ENCODE measurements at regions not wholly inside any gene's neighbourhood (a gene's known extent, or its start where the extent isn't known, plus 50 kb on each side); places are given as distances from the start of the nearest gene placed in this dataset.
A peak's percentile ranks its signal among the peaks of the same experiment; 100 is the strongest.

- no peak for DNase-seq (ENCODE audit: low spot score)
Measured at GRCh38 chr6:44662461-44663121, 275.1 kb downstream of the CDC5L start.

DNA sequence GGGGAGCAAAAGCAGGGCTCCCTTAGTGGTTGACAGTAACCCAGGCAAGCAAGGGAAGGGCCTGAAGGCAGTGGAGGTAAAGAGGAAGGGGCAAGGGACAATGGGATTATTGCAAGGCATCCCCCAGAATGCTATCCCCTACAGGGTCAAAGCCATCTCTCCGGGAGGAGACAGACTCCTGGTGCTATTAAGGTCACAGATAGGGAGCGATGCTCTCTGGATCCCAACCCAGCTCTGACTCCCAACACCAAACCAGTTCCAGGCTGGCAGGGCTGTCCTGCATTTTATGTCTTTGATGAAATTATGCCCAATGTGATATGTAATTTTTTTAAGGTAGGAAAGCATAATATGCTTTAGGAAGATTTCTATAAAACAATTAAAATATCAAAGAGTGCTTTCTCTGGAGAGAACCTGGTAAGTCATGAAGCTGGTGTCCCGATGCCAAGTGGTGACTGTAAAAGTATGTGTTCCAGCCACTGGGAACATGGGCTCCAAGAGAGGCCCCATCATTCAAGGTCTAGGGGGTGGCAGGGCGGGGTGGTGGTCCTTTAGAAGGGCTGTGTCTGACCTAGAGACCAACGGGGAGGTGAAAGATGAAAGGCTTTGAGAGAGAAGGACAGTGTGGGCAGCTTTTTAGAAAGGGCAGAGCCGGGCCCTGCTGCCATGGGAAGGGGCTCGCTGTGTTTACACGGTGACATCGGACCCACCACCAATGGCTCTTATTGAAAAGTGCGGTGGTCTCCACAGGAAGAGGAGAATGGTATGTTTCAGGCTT is 276.5 kb downstream of the CDC5L start:
- DNase-seq (ENCODE audit: low spot score), result no peak

GRCh38 chr6:44664716-44665115 is 277.2 kb downstream of the CDC5L start:
- no peak for DNase-seq (ENCODE audit: low spot score)

GRCh38 chr6:44665143-44665542 is 277.6 kb downstream of the CDC5L start:
- no peak for DNase-seq (ENCODE audit: low spot score)

- DNase-seq (ENCODE audit: low spot score), result no peak
Measured at GRCh38 chr6:44665683-44666082, 278.2 kb downstream of the CDC5L start.

DNA sequence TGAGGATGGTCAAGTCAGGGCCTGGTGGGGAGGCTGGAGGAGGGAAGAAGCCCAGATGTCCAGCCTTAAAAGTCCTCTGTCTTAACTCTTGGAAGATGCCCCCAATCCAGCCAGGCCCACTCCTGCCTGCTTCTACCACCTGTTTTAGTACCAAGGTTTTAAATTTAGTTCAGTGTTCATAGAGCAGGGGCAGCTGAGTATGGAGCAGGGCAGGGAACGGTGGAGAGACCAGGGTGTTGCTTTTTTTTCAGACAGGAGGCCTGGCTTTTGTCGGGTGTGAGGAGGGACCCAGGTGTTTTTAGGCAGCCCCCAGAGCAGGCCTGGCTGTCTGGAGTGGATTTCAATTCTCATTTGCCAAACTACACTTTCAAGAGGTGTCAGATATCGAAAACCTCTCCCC is 278.8 kb downstream of the CDC5L start:
- DNase-seq (ENCODE audit: low spot score), result no peak

DNA sequence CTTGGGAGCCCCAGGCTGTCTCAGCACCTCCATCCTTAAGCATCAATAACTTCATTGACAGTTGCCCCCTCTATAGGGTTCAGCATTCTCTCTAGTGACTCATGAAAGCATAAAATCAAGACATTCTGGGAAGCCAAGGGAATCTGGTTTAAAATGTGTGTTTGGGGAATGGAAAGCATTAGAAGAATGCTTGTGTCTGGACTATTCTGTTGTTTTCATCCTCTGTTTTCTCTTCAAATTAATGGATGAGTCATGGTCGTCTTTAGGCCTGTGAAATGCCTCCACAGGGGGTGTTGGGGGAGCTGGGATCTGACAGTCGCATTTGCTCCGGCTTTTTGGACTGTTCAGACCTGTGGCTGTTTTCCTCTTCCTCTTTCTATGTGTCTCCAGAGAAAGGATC is 279.7 kb downstream of the CDC5L start:
- DNase-seq (ENCODE audit: low spot score), result peak; percentile 78

- DNase-seq (ENCODE audit: low spot score), result no peak
Measured at GRCh38 chr6:44667668-44668390, 280.3 kb downstream of the CDC5L start.

DNA sequence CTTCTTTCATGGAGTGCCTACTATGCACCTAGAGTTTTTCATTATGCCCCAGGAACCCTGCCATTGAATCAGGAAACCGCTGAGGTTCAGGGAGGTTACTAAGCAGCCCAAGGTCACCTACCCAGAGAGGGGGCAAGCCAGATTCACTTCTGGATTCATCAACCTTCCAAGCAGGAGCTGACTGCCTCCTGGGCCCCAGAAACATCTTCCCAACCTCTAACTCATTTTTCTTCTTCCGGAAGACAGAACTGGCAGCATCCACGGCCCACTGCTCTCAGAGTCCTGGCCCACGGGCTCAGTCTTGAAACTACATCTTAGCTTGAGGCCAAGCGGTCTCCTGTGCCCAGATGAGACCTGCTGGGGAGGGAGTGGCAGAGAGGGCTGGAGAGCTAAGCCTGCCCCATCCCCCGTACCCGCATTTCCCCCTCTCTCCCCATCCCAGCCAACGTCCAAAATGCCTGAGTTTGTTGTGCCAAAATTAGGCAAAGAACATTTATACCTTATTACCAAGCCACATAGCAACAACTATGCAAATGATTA is 281.0 kb downstream of the CDC5L start:
- no peak for DNase-seq (ENCODE audit: low spot score)

DNA sequence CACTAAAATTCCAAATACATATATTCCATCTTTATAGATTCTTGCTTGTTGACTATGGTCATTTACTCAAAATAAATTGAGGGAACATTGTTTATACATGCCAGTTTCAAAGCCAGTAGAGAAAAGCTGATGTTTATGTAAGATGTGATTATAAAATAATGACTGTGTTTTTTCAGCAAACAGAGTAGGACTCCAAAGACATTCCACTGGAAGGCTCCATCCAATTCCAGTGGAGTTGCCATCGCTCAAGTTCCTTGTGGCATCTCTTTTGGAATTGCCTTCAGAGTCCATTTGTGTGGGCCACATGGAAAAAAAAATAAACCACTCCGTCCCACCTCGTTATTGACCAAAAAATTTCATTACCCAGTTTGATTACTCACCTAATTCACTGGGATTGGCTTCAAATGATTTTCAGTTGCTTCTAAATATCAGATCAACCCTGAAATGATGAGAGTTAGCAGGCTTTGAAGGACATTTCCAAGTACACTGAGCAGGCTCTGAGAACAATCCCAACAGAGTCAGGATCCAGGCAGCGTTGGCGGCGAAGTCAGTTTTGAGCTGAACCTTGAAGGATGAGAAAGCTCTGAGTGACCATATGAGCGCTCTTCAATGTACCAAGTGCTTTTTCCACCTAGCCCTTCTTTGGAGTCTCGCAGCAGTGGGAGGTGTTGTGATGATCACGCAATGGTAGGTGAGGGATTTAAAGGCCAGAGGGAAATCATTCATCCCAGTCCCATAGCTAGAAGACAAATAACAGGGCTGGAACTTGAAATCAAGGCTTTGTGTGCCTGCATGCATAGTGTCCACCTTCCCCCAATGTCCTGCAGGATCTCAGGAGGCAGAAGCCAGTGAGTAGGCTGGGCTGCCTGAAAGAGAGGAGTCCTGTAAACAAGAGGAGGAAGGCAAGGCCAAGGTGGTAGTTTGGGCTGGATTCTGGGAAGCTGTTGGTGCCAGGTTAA is 281.7 kb downstream of the CDC5L start:
- no peak for DNase-seq (ENCODE audit: low spot score)

DNA sequence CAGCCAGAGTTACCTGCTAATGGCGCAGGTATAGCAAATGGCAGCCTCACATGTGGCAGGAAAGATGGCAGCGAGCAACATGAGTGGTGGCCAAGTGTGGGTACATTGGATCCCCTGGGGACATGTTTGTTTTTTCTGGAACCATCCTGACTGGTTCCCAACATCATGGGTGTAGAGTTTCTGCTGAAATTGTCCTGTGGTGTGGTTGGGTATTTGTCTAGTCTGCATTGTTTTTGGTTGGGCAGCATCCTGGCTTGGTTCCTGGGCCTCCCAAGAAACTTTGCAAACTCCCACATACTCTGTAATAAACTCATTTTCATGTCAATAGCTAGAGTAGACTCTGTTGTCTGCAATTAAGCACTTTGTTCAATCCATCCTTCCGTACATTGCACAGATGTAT is 282.6 kb downstream of the CDC5L start:
- no peak for DNase-seq (ENCODE audit: low spot score)

DNA sequence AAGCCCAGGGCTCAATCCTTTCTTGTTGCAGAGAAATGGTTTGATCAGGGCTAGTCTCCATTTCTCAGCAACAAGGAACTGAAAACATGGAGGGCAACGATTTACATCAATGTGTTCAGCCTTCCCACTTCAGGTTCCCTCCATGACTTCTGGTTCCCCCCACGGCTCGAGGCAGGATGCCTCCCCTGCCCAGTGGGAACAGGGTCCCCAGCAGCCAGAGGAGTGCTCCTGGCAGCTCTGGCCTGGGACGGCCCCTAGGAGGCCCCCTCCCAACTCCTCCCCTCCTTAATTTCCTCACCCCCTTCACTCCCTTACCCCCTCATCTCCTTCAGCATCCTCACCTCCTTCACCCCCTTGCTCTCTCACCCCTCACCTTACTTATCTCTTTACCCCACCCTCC is 283.8 kb downstream of the CDC5L start:
- no peak for DNase-seq (ENCODE audit: low spot score)

DNA sequence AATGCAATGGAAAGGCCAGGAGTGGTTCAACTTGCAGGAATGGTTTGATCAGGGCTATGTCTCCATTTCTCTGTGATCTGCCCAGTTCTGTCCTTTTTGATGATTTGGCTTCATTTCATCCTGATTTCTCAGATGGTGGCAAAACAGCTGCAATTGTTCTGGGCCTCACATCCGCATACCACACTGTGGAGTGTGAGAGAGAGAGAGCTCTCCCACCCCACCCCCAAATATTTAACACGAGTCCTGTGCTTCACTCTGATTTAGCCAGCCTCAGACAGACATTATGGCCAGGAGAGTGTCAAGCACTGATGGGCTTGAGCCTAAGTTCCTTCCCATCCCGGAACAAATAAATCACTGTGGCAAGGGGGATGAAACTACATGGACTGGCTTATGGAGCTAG is 284.6 kb downstream of the CDC5L start:
- DNase-seq (ENCODE audit: low spot score), result no peak

- DNase-seq (ENCODE audit: low spot score), result no peak
Measured at GRCh38 chr6:44672841-44673240, 285.3 kb downstream of the CDC5L start.

GRCh38 chr6:44674226-44675155 is 287.0 kb downstream of the CDC5L start:
- DNase-seq (ENCODE audit: low spot score), result no peak

DNA sequence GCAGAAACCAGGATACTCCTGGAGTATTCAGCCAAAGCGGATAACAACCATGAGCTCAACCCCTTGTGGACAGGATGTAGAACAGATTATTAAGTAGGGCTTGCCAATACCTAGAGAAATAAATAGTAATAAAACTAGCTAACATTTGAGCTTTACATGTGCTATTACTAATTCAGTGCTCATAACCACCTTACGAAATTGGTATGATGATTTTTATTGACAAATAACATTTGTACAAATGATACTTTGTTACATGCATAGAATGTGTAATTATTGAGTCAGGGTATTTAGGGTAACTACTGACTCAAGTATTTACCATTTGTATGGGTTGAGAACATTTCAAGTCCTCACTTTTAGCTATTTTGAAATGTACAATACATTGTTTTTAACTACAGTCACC is 287.9 kb downstream of the CDC5L start:
- no peak for DNase-seq (ENCODE audit: low spot score)

DNA sequence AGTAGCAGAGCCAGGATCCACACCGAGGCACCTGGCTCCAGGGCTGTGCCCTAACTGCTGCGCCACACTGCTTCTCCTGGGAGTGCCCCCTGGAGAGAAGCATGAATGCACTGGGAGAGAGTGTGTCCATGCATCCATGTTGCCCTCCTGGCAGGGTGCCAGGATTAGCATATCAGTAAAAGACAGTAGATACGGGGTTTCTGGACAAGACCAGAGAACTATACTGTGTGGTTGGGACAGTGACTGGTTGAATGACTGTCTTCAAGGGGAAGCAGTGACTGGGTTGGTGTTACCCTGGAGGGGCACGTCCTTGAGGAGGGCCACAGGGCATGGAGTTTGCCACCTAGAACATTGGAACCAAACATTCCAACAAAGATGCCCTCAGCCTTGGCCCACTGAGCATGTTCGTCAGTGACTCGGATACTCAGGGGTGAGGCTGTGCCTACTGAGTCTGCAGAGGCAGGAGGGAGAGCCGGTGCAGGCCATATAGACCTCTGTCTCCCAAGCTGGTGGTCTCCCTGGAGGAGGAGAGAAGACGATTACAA is 288.8 kb downstream of the CDC5L start:
- DNase-seq (ENCODE audit: low spot score), result no peak

DNA sequence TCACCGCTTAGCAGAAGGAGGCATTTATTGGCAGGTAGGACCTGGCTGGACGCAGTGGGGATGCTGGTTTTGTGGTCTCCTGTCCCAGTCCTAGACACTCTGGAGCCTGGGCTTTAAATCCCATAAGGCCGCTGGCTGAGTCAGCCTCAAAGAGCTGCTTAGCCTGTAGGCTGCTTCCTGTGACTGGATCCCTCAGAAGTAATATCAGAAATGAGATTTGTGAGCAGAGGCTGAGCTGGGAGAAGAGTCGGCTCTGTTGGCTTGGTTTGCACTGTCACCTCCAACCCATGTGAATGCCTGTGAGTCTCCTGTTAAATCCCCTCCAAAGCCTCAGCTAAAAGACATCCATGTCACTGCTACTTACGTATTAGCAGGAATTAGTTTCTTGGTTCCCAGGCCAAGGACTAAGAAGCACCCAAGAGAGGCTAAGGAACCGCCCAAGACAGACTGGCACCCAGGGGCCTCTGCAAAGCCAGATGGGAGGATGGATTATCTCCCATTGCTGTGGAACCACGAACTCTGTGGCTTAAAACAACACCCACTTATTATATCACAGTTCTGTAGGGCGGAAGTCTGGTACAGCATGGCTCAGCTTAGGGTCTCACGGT is 289.4 kb downstream of the CDC5L start:
- DNase-seq (ENCODE audit: low spot score), result no peak

DNA sequence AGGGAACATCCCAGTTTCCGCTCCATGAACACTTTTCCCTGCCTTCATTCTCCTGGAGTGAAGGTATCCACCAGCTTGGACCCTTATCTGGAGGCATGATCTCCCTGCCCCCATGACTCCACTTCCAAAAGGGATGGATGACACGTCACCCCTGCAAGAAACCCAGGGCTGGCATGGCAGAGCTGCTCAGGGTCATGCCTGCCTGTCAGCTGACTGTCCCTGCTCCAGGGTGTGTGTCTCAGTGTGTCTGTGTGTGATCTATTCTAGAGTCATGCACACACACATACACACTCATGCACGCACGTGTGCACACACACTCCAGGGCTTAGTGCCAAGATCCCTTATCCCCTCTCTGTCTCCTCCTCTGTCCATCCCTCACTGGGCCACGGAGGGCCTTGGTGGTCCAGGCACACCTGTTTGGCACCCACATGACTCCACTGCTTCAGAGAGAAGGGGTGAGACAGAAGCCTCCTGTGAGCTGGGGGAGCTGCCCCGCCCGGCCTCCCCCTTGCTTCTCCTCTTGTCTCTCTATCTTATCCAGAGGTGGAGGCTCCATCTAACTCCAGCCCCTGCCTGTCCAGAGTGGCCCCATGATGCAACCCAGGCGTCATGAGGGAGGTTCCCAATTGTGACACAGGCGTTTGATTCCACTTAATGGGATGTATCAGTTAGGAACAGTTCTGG is 290.9 kb downstream of the CDC5L start:
- no peak for DNase-seq (ENCODE audit: low spot score)
